ENCODE measurements at regions not wholly inside any gene's neighbourhood (a gene's known extent, or its start where the extent isn't known, plus 50 kb on each side); places are given as distances from the start of the nearest gene placed in this dataset.
"Not testable (repeated sequence)": the region's sequence is repeated elsewhere in the genome, so short reads cannot be mapped to it uniquely, and the experiment has no call there.

DNA sequence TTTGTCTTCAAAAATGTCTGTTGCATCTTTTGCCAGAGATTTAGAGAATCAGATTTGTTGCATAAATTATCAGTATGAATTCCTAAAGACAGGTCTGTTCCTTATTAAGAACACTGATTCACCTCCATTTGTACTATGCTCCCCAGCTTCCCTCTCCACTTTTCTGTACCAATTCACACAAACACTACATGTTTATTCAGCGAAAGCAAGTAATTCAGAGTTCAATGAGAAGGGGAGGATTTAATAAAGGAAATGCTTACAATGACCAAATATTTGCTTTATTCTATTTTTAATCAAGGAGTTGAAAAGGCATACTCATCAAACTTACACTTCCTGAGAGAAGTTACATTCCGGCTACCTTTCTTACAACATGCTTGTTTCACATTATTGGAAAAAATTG, 135.5 kb downstream of the NBPF8 start:
- not testable (repeated sequence) for DNase-seq (ENCODE audit: low read depth)

DNA sequence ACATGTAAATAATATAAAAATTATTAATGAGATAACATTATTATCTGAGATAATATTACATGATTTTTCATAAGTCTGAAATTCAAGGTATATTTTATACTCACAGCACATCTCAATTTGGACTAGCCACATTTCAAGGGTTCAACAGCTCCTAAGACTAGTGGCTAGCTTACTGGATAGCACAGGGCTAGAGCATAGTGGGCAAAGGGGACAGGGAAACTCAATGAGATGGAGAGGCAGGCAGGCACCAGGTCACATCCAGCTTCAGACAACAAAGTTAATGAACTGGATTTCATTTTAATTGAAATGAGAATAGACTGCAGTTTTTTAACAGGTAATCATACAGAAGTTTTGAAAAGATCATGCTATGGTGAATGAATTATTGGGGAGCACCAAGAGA, 137.4 kb downstream of the NBPF8 start:
- DNase-seq (ENCODE audit: low read depth) = not testable (repeated sequence)

- DNase-seq (ENCODE audit: low read depth) = peak; percentile 35
These were observed 142.9 kb downstream of the NBPF8 start for GRCh38 chr1:120557605-120558302.

DNA sequence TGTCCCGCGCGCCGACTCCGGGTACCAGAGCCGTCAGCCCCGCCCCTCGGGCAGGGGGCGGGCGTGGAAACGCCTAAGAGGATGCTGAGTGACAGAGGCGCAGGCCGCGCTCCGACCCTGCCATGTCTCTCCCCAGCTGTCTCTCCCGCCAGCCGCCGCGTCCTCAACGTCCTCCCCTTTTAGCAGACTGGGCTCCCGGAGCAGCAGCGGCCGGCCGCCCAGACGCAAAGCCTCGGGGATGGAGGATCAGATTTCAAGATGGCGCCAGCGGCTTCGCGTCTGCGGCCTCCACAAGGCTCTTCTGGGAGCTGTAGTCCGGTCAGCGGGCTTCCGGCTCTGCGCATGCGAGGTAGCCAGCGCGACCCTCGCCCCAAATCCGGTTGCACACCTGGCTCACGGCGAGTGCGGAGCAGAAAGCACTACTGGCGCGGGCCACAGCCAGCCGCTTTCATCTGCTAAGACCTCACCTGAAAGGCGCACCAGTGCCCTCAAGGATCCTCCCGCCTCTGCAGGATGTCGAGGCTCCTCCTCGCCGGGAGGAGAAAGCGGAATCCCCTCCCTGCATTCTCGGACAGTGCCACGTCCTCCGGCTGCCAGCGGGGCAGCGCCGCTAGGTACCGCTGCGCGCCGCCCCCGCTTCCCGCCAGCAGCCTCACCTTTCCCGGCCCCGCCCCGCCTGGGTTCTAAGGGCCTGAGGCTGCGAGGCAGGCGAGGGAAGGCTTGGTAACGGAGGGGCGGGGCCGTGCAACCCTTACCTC, 143.6 kb downstream of the NBPF8 start:
- peak; percentile 80 for DNase-seq (ENCODE audit: low read depth)

DNA sequence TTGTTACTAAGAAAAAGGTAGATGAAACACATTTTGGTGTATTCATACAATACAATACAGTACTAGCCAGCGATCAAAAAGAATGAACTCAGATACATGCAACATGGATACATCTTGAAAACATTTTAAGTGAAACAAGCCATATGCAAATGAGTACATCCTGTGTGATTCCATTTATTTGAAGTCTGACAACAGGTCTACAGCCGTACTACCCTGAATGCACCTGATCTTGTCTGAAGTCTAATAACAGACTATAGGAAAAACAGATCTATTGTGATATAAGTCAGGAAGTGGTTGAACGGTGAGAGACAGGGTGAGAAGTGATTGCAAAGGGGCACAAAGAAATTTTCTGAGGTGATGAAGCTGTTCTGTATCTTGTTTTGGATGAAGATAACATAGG, 146.9 kb downstream of the NBPF8 start:
- not testable (repeated sequence) for DNase-seq (ENCODE audit: low read depth)

DNA sequence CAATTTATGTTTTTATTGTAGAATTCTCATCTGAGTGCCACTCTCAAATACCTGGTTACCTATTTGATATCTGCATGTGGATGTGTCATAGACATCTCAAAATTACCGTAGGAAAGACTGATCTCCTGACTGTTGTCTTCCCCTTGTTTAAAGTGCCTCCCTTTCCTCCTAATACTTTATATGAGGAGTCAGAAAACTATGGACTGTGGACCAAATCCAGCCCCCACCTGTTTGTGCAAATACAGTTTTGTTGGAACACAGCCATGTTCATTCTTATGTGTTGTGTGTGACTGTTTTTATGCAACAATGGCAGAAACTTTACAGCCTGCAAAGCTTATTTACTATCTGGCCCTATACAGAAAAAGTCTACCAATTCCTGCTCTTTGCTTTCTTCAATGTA, 150.6 kb downstream of the NBPF8 start:
- not testable (repeated sequence) for DNase-seq (ENCODE audit: low read depth)

GRCh38 chr1:120567620-120568019, 152.8 kb downstream of the NBPF8 start:
- DNase-seq (ENCODE audit: low read depth) = not testable (repeated sequence)

GRCh38 chr1:120575201-120575600, 148.5 kb upstream of the NBPF26 start:
- DNase-seq (ENCODE audit: low read depth) = not testable (repeated sequence)

DNA sequence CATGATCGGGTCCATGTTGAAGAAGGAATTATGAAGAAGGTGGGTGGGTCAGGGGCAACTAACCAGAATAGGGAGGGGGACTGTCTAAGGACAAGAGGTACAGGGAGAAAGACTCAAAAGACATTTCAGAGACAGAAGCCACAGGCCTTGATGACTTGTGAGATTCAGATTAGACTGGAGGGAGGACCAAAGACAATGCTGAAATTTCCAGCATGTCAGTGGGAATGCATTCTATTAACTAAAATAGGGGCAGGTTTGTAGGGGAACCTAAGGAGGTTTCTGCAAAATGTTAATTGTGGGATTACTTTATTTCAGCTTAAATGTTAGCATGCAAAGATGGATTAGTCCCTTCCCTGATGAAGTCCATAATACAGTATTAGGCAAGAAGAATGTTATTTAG, 141.6 kb upstream of the NBPF26 start:
- DNase-seq (ENCODE audit: low read depth) = not testable (repeated sequence)

GRCh38 chr1:120586053-120586452, 137.7 kb upstream of the NBPF26 start:
- not testable (repeated sequence) for DNase-seq (ENCODE audit: low read depth)

DNA sequence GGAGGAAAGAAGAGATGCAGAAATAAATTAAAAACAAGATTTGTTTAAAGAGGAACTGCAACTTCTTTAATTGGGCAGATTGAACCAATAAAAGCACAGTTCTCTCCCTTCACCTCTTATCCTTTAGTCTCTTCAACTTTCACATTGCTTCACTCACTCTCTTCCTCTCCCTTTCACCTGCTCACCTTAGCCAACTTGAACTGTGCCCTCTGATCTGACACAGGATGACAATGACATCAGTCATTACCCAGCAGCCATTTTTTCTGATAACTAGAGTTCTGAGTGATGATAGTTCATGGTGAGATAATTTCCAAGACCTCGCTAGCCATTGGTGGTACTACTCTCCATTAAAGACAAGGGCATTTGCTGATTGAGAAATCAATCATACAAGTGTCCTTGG, 134.9 kb upstream of the NBPF26 start:
- not testable (repeated sequence) for DNase-seq (ENCODE audit: low read depth)

- not testable (repeated sequence) for DNase-seq (ENCODE audit: low read depth)
These were observed 132.0 kb upstream of the NBPF26 start for GRCh38 chr1:120591774-120592173.

DNA sequence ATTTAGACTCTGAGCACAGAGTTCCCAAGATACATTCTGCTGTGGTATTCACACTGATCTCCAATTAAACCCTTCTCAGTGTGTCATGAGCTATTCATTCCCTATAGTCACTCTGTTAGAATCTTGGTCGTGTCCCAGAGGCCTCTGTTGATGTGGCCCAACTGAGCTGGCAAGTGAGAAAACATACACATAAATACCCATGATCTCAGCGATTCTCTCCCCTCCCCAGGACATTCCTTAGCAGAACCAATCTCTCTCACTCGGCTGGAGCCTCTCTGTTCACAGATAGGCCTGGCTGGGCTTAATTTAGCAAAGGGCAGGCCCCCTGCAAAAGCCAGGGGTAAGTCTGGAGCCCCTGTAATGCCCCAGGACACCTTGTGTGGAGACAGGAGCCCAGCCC, 130.8 kb upstream of the NBPF26 start:
- DNase-seq (ENCODE audit: low read depth) = not testable (repeated sequence)

DNA sequence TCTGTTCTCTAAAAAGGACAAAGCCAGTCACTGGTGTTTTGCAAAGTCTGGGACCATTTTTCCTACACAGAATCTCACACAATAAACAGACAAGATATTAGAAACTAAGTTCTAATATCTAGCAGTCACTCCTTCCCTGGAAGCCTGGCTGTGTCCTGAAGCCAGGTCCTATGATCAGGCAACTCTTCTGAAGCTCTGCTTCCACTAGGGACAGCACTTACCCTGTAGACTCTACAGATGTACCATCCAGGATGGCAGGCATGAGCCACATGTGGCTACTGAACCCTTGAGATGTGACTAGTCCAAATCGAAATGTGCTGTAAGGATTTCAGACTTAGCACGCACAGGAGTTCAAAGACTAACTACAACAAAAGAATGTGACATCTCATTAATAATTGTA, 130.1 kb upstream of the NBPF26 start:
- not testable (repeated sequence) for DNase-seq (ENCODE audit: low read depth)

- DNase-seq (ENCODE audit: low read depth) = not testable (repeated sequence)
These were observed 125.3 kb upstream of the NBPF26 start for GRCh38 chr1:120598331-120598951.

DNA sequence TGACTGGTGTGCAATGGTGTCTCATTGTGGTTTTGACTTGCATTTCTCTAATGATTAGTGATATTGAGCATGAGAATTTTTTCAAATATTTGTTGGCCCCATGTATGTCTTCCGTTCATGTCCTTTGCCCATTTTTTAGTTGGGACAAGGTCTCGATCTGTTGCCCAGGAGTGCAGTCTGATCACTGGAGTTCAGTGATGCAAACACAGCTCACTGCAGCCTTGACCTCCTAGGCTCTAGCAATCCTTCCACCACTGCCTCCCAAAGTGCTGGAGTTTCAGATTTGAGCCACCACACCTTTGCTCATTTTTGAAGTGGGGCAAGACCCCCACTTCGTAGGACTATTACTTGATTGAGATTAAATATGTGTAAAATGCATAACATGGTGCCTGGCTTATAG, 124.2 kb upstream of the NBPF26 start:
- DNase-seq (ENCODE audit: low read depth) = not testable (repeated sequence)

DNA sequence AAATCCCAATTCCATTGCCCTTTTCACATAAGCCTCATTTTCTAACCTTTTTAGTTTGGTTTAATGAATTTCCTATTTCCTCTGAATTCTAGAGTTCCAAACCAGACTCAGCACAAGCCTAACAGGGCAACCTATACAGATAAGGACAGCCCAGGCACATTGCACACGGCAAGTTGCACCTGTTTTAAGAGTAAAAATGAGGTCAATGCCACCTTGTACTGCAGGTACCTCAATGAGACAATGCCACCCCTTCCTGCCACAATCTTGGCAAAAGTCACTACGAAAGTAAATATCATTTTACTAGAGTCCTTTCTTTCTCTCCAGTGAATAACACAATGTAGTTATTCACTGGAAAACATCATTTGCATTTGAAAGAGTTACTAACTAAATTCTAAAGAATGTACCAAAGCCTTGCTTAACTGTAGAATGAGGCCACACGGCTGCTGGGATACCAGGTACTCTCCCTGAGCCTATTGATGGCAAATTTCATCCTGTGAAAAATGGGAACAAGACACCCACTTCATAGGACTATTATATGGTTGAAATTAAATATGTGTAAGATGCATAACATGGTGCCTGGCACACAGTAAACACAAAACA, 123.2 kb upstream of the NBPF26 start:
- not testable (repeated sequence) for DNase-seq (ENCODE audit: low read depth)

DNA sequence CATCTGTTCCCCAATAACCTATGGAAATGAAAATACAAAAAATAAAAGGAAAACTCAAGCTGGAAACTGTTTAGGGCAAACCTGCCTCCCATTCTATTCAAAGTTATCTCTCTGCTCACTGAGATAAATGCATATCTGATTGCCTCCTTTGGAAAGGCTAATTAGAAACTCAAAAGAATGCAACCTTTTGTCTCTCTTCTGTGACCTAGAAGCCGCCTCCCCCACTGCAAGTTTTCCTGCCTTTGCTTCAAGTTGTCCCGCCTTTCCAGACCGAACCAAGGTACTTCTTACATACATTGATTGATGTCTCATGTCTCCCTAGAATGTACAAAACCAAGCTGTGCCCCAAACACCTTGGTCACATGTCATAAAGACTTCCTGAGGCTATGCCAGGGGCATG, 115.9 kb upstream of the NBPF26 start:
- not testable (repeated sequence) for DNase-seq (ENCODE audit: low read depth)

GRCh38 chr1:120608314-120609014, 115.3 kb upstream of the NBPF26 start:
- DNase-seq (ENCODE audit: low read depth) = not testable (repeated sequence)

GRCh38 chr1:120609015-120609573, 114.7 kb upstream of the NBPF26 start:
- DNase-seq (ENCODE audit: low read depth) = not testable (repeated sequence)

- not testable (repeated sequence) for DNase-seq (ENCODE audit: low read depth)
These were observed 113.9 kb upstream of the NBPF26 start for GRCh38 chr1:120609834-120610233.
